ENCODE measurements at regions not wholly inside any gene's neighbourhood (a gene's known extent, or its start where the extent isn't known, plus 50 kb on each side); places are given as distances from the start of the nearest gene placed in this dataset.

DNA sequence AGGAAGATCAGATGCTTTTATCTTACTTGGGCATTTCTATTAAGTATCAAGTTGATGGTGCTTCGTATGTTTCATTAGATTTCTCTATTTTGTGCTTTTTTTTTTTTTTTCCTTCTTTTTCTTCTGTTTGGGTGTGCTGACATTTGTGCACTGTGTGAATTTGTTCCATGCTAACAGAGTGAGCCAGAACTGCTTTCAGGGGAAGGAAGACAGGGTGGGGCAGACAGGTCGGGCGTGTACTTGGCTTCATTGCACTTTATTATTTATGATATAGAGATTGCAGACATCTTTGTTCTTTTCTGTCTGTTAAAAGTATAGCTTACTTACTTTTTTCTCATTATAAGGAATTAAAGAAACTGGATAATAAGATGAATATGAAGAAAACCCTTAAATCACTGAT, 112.2 kb downstream of the FGF18 start:
- H3K4me3 ChIP-seq (ENCODE audit: low read length), result no peak overlapping the region
- H3K27ac ChIP-seq (ENCODE audit: low read length), result no peak overlapping the region
- H3K9me3 ChIP-seq (ENCODE audit: low read length), result no peaks in the 10 kb centered on the region
- no peak for TF ChIP-seq MXI1 (conservative IDR thresholded peaks at IDR 0.05; ENCODE audit: poor library complexity, severe bottlenecking)
- TF ChIP-seq, protein P1, sequence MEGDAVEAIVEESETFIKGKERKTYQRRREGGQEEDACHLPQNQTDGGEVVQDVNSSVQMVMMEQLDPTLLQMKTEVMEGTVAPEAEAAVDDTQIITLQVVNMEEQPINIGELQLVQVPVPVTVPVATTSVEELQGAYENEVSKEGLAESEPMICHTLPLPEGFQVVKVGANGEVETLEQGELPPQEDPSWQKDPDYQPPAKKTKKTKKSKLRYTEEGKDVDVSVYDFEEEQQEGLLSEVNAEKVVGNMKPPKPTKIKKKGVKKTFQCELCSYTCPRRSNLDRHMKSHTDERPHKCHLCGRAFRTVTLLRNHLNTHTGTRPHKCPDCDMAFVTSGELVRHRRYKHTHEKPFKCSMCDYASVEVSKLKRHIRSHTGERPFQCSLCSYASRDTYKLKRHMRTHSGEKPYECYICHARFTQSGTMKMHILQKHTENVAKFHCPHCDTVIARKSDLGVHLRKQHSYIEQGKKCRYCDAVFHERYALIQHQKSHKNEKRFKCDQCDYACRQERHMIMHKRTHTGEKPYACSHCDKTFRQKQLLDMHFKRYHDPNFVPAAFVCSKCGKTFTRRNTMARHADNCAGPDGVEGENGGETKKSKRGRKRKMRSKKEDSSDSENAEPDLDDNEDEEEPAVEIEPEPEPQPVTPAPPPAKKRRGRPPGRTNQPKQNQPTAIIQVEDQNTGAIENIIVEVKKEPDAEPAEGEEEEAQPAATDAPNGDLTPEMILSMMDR (IDR thresholded peaks at IDR 0.05; ENCODE audit: poor library complexity, severe bottlenecking), result no peak
- TF ChIP-seq EZH2 (IDR thresholded peaks at IDR 0.05; ENCODE audit: borderline replicate concordance, insufficient read depth, low read length, poor library complexity, severe bottlenecking), result no peak
- TF ChIP-seq RAD21 (conservative IDR thresholded peaks at IDR 0.05), result no peak
- no peak for TF ChIP-seq REST (IDR thresholded peaks at IDR 0.05; ENCODE audit: borderline replicate concordance)
- no peak for TF ChIP-seq EP300 (conservative IDR thresholded peaks at IDR 0.05; ENCODE audit: poor library complexity, severe bottlenecking)
- no peak for TF ChIP-seq POLR2AphosphoS5 (IDR thresholded peaks at IDR 0.05)
- no peak for TF ChIP-seq TAF1 (IDR thresholded peaks at IDR 0.05; ENCODE audit: low read depth)
- no peak for TF ChIP-seq SMC3 (conservative IDR thresholded peaks at IDR 0.05; ENCODE audit: poor library complexity)
- H3F3A ChIP-seq (ENCODE audit: insufficient read depth, low read length, poor library complexity, severe bottlenecking), result no peaks in the 10 kb centered on the region
- no peaks in the 10 kb centered on the region for H3K9me2 ChIP-seq (ENCODE audit: insufficient read depth, low read length)
- H2AFZ ChIP-seq (ENCODE audit: low read depth, low read length), result no peak overlapping the region
- no peaks in the 10 kb centered on the region for H3K36me3 ChIP-seq (ENCODE audit: insufficient read depth, low read length)
- H3K9ac ChIP-seq (ENCODE audit: low read length), result no peak overlapping the region
- H3K4me2 ChIP-seq (ENCODE audit: low read length), result no peak overlapping the region
- no peaks in the 10 kb centered on the region for H4K20me1 ChIP-seq (ENCODE audit: insufficient read depth)
- H3K79me2 ChIP-seq (replicated peaks; ENCODE audit: insufficient read depth, low read length), result no peaks in the 10 kb centered on the region
- no peaks in the 10 kb centered on the region for H3K27me3 ChIP-seq (ENCODE audit: insufficient read depth, low read depth, low read length)

GRCh38 chr5:171533153-171533552, 113.7 kb downstream of the FGF18 start:
- Histone ChIP-seq H3K4me2 (ENCODE audit: low read length) (no peak overlapping the region), H3K27ac (ENCODE audit: low read length) (no peak overlapping the region), H2AFZ (ENCODE audit: low read depth, low read length) (no peak overlapping the region), H4K20me1 (ENCODE audit: insufficient read depth) (no peaks in the 10 kb centered on the region), H3K9ac (ENCODE audit: low read length) (no peak overlapping the region), H3K79me2 (replicated peaks; ENCODE audit: insufficient read depth, low read length) (no peaks in the 10 kb centered on the region), H3F3A (ENCODE audit: insufficient read depth, low read length, poor library complexity, severe bottlenecking) (no peaks in the 10 kb centered on the region), H3K9me2 (ENCODE audit: insufficient read depth, low read length) (no peaks in the 10 kb centered on the region), H3K4me3 (ENCODE audit: low read length) (no peak overlapping the region), H3K27me3 (ENCODE audit: insufficient read depth, low read depth, low read length) (no peaks in the 10 kb centered on the region), H3K36me3 (ENCODE audit: insufficient read depth, low read length) (no peaks in the 10 kb centered on the region), H3K9me3 (ENCODE audit: low read length) (no peaks in the 10 kb centered on the region)
- TF ChIP-seq POLR2AphosphoS5 (IDR thresholded peaks at IDR 0.05), result no peak
- no peak for TF ChIP-seq TAF1 (IDR thresholded peaks at IDR 0.05; ENCODE audit: low read depth)
- no peak for TF ChIP-seq EZH2 (IDR thresholded peaks at IDR 0.05; ENCODE audit: borderline replicate concordance, insufficient read depth, low read length, poor library complexity, severe bottlenecking)
- no peak for TF ChIP-seq EP300 (conservative IDR thresholded peaks at IDR 0.05; ENCODE audit: poor library complexity, severe bottlenecking)
- no peak for TF ChIP-seq MXI1 (conservative IDR thresholded peaks at IDR 0.05; ENCODE audit: poor library complexity, severe bottlenecking)
- no peak for TF ChIP-seq REST (IDR thresholded peaks at IDR 0.05; ENCODE audit: borderline replicate concordance)
- no peak for TF ChIP-seq SMC3 (conservative IDR thresholded peaks at IDR 0.05; ENCODE audit: poor library complexity)
- TF ChIP-seq RAD21 (conservative IDR thresholded peaks at IDR 0.05), result no peak
- TF ChIP-seq, protein P1 (IDR thresholded peaks at IDR 0.05; ENCODE audit: poor library complexity, severe bottlenecking), result no peak

Measured in neural cell (in vitro differentiated cells).